Sciatic nerve (tissue), 2 donors: ENCODE measurements at regions not wholly inside any gene's neighbourhood (a gene's known extent, or its start where the extent isn't known, plus 50 kb on each side); places are given as distances from the start of the nearest gene placed in this dataset.
A peak's percentile ranks its signal among the peaks of the same experiment; 100 is the strongest.
"Not testable (repeated sequence)": the region's sequence is repeated elsewhere in the genome, so short reads cannot be mapped to it uniquely, and the experiment has no call there.

Source experiments
- ATAC-seq: fragments of 200-7000 bp; cut with Tn5 transposase; one replicate; pipeline ENCODE4 v1.9.1; 2020; ENCODE audit warnings: mild to moderate bottlenecking, moderate library complexity
- DNase-seq: peaks from one replicate; pipeline ENCODE4 v3.0.0-alpha.2; 2020; ENCODE audit warnings: low spot score
- intact Hi-C: fragments of 100-400 bp; cut with DNase I; formaldehyde crosslinking; loops from one replicate; pipeline ENCODE4 v1.14.2; 2022
- donor health status: DM: no; HTN: no; CAD: no.
- donor health status: DM: no; HTN: no; CAD: no.

GRCh38 chr6:6746333-6746969, 157.9 kb downstream of the LY86 start:
- DNase-seq = no peak
- intact Hi-C loops = no loop called here
- ATAC-seq = no peak

- intact Hi-C loops = no loop called here
- ATAC-seq (no peak), DNase-seq (no peak)
These were observed 158.4 kb downstream of the LY86 start for GRCh38 chr6:6746970-6747338.

GRCh38 chr6:6747371-6747770, 158.9 kb downstream of the LY86 start:
- DNase-seq (no peak), ATAC-seq (no peak)
- intact Hi-C loops = no loop called here

- no peak for ATAC-seq
- no peak for DNase-seq
- intact Hi-C loops = no loop called here
These were observed 159.5 kb downstream of the LY86 start for GRCh38 chr6:6748001-6748400.

- peak; percentile 79 for ATAC-seq
- DNase-seq = no peak
- intact Hi-C loops = no loop called here
These were observed 161.4 kb downstream of the LY86 start for GRCh38 chr6:6749702-6750491.

DNA sequence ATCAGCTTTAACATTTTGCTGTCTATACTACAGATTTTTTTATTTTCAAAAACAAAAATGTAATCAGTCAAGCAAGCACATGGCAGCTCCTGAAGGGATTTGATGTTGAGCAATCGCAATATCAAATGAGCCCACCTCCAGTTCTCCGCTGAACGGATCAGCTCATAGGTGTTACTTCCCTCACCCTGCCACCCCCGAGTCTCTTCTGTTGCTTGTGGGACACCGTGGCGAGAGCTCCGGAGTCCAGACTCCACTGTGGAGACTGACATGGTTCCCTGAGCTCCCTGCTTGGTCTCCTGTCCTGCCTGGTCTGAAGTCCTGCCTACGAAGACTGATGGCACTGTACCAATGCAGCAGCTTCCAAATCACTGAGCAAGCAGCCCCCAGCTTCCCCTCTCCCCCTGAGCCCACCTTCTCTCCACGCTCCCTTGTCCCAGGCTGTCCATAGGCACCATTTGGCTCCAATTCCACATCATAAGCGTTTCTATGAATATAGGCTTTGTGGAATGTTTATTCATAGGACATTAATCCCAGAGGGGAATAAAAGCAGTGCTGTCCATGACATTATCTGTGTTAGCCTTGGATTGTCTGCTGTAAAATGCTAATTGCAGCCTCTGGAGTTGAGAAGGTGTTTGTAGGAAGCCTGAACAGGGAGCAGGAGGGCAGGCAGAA, 162.2 kb downstream of the LY86 start:
- no peak for DNase-seq

GRCh38 chr6:6751266-6751596, 162.7 kb downstream of the LY86 start:
- ATAC-seq (peak; percentile 4), DNase-seq (no peak)
- intact Hi-C loops = no loop called here

More for the DNA sequence above, 162.2 kb downstream of the LY86 start:
- intact Hi-C loops = no loop called here
- ATAC-seq = no peak

- intact Hi-C loops = no loop called here
- ATAC-seq (peak; percentile 43), DNase-seq (no peak)
These were observed 163.1 kb downstream of the LY86 start for GRCh38 chr6:6751619-6752023.

DNA sequence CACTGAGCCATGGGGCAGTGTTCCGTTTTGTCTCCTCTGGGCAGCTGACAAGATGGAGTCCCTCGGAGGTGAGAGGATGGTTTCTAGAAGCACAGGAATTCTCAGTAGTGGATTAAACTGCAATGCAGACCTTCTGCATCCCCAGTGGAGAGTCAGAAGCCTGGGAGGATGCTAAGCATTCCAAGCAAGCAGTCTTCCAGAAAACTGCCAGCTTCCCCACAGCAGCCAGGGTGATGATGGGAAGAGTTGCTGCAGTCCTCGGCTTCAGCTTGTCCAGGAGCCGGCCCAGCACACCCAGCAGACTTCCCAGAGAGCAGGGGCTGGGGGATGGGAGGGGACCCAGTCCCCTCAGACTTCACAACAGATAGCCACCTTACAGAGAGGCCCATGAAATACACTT, 163.6 kb downstream of the LY86 start:
- DNase-seq (no peak), ATAC-seq (peak; percentile 38)

GRCh38 chr6:6753301-6753700, 164.8 kb downstream of the LY86 start:
- no peak for DNase-seq
- intact Hi-C loops = no loop called here
- no peak for ATAC-seq

More for the DNA sequence above, 163.6 kb downstream of the LY86 start:
- intact Hi-C loops = no loop called here

DNA sequence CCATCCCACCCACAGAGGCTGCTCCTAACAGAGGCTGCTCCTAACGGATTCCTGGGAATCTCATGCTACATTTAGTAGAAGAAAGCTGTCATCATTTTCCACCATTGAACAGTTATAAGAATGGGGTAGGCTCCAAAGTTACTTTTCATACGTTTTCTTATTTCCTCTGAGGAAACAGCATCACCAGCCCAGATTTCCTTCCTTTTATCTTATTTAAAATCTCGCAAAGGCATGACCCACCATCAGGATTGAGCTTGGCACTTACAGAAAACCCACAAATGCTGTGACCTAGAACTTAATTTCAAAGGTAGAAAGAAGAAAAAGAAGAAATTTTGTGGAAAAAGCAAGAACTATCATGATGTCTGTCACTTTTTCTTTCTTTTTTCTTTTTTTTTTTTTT, 168.0 kb downstream of the LY86 start:
- intact Hi-C loops = no loop called here
- DNase-seq (no peak), ATAC-seq (no peak)

GRCh38 chr6:6758546-6758914, 170.0 kb downstream of the LY86 start:
- DNase-seq (no peak), ATAC-seq (no peak)
- intact Hi-C loops = no loop called here

DNA sequence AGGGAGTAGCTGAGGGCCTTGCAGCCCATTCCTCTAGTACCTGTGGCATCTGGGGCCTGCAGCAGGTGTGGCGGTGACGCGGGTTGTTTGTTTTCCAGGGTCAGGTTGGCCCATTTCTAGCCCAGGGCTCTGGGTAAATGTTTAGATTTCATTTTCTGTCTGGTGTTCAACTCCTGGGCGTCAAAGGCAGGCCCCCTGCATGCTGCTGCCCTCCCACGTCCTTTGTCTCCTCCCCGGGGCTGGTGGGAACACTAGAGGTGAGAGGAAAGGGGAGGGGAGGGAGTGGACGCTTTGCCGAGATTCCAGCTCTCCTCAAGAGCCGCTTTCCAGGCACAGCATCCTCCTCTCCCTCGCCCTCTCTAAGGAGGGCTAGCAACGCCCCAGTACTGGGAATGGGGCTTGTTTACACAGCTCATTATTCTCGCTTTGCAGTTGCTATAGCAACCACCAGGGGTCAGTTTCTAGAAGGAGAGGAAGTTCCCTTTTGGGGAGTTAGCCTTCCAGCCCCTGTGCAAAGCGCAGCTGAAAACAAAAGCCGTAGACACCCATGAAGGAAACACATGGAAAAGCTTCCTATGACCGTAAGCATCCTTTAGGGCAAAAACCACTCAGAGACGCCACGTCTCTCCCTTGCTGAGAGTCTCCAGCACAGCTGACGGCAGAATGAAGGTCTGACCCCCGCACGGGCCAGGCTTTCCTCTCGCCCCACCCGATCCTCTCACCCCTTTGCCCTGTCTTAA, 170.6 kb downstream of the LY86 start:
- intact Hi-C loops = no loop called here
- peak; percentile 76 for DNase-seq
- peak; percentile 93 for ATAC-seq

DNA sequence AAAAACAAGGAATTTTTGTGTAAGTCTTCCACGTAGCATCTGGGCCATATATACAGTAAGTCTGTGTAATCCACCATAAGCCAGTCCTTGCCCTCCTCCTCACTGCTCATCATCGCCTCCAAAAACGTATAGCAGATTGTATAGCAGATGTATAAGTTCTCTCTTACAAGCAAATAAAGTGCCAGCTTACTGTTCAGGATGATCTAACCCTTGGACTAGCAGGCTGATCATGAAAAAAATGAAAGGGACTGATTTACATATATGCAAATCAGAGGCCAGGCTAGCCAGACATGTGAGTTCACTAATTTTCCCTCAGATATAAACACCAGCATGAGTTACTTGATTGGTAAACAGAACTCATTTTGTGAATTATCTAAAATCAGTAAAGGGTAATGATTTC, 171.5 kb downstream of the LY86 start:
- no peak for ATAC-seq
- intact Hi-C loops = no loop called here
- DNase-seq = no peak

GRCh38 chr6:6762566-6762965, 174.0 kb downstream of the LY86 start:
- DNase-seq, ATAC-seq, intact Hi-C loops: not testable (repeated sequence)

DNA sequence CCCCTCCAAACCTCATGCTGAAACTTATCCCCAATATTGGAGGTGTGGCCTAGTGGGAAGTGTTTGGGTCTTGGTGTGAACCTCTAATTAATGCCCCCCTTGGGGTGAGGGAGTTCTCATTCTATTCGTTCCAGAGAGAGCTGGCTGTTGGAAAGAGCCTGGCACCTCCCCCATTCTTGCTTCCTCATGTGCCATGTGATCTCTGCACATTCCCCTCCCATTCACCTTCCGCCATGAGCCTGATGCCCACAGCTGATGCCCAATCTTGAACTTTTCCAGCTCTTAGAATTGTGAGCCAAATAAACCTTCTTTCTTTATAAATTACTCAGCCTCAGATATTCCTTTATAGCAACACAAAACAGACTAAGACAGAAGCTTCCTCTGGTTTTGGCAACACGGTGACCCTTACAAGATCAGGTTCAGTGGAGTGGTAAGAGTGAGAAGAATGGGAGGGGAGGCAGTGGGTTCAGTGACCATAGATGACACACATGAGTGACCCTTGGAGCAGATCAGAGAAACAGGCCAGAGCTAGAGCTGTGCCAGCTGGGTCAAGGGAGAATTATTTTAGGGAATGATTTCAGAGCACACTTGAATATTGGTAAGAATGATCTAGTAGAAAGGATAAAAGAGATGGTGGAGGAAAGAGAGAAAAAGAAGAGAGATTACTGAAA, 176.4 kb downstream of the LY86 start:
- ATAC-seq (no peak), DNase-seq (no peak)
- intact Hi-C loops = no loop called here

DNA sequence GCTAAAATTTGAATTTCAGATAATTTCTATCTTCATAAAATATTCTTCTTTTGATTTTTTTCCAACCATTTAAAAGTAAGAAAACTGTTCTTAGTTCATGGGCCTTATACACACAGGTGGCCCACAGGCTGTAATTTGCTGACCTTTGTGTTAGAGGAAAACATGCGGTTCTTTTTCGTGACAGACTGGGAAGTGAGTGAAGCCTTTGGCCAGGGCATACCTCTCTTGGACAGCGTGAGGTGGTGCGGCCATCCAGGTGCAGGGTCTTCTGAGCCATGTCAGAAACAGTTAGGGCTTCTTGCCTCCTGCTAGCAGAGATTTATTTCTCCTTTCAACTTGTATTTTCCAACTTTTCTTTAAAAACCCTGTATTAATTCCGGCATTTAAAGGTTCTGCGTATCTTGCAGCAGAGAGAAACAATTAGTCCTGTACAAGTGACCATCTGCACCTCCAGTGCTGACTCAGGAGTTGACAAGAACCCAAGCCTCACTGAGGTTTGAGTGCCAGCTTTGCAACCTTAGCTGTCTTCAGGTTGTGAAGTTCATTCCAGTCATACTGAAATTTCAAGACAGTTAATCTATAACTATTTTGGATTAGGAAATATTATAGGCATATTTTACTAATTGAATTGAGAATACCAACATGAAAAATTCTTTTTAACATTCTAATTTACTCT, 177.8 kb downstream of the LY86 start:
- DNase-seq = no peak
- intact Hi-C loops = no loop called here
- no peak for ATAC-seq

DNA sequence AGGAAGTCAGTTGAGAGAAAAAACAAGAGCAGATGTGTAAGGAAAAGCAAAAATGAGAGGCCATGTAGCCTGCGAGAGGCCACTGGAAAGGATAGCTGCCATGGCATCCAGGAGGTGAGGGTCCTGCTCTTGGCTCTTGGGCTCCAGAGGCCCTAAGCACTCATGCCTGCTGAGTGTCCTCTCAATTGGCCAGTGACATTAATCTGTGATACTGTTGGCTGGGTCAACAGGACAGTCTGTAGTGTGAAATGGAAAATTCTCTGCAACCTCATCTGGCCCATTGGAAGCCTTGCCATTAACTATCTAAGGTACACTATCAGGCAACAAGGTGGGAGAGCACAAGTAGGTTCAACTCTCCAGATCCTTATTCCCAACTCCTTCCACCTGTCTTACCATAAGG, 180.9 kb downstream of the LY86 start:
- intact Hi-C loops = no loop called here
- DNase-seq (no peak), ATAC-seq (no peak)
